ENCODE measurements at regions not wholly inside any gene's neighbourhood (a gene's known extent, or its start where the extent isn't known, plus 50 kb on each side); places are given as distances from the start of the nearest gene placed in this dataset.

- DNase-seq, result no peak
Measured at GRCh38 chr20:52470561-52470960, 279.0 kb upstream of the ZFP64 start.

- no peak for DNase-seq
Measured at GRCh38 chr20:52469128-52469527, 277.5 kb upstream of the ZFP64 start.

- DNase-seq, result no peak
Measured at GRCh38 chr20:52465991-52466390, 274.4 kb upstream of the ZFP64 start.

- DNase-seq, result no peak
Measured at GRCh38 chr20:52461582-52461981, 270.0 kb upstream of the ZFP64 start.

- DNase-seq, result no peak
Measured at GRCh38 chr20:52459150-52459549, 267.6 kb upstream of the ZFP64 start.

- DNase-seq, result no peak
Measured at GRCh38 chr20:52457826-52458225, 266.2 kb upstream of the ZFP64 start.

- no peak for DNase-seq
Measured at GRCh38 chr20:52454660-52455059, 263.1 kb upstream of the ZFP64 start.

- DNase-seq, result no peak
Measured at GRCh38 chr20:52448513-52449232, 257.1 kb upstream of the ZFP64 start.

GRCh38 chr20:52447225-52447551, 255.6 kb upstream of the ZFP64 start:
- no peak for DNase-seq

GRCh38 chr20:52446421-52447224, 255.0 kb upstream of the ZFP64 start:
- DNase-seq, result no peak

GRCh38 chr20:52444455-52444854, 252.9 kb upstream of the ZFP64 start:
- no peak for DNase-seq

- DNase-seq, result no peak
Measured at GRCh38 chr20:52443874-52444273, 252.3 kb upstream of the ZFP64 start.

- no peak for DNase-seq
Measured at GRCh38 chr20:52441710-52442109, 250.1 kb upstream of the ZFP64 start.

GRCh38 chr20:52439375-52439774, 247.8 kb upstream of the ZFP64 start:
- no peak for DNase-seq

GRCh38 chr20:52438326-52438963, 246.9 kb upstream of the ZFP64 start:
- DNase-seq, result peak; percentile 39

- no peak for DNase-seq
Measured at GRCh38 chr20:52434453-52434852, 242.9 kb upstream of the ZFP64 start.

GRCh38 chr20:52434041-52434425, 242.5 kb upstream of the ZFP64 start:
- DNase-seq, result no peak

- no peak for DNase-seq
Measured at GRCh38 chr20:52433326-52434040, 241.9 kb upstream of the ZFP64 start.

- no peak for DNase-seq
Measured at GRCh38 chr20:52432740-52433139, 241.2 kb upstream of the ZFP64 start.

GRCh38 chr20:52429029-52429428, 237.4 kb upstream of the ZFP64 start:
- no peak for DNase-seq

GRCh38 chr20:52427960-52428359, 236.4 kb upstream of the ZFP64 start:
- no peak for DNase-seq

- peak; percentile 71 for DNase-seq
Measured at GRCh38 chr20:52426856-52427255, 235.3 kb upstream of the ZFP64 start.

- no peak for DNase-seq
Measured at GRCh38 chr20:52425701-52426100, 234.1 kb upstream of the ZFP64 start.
